ENCODE measurements at regions not wholly inside any gene's neighbourhood (a gene's known extent, or its start where the extent isn't known, plus 50 kb on each side); places are given as distances from the start of the nearest gene placed in this dataset.

DNA sequence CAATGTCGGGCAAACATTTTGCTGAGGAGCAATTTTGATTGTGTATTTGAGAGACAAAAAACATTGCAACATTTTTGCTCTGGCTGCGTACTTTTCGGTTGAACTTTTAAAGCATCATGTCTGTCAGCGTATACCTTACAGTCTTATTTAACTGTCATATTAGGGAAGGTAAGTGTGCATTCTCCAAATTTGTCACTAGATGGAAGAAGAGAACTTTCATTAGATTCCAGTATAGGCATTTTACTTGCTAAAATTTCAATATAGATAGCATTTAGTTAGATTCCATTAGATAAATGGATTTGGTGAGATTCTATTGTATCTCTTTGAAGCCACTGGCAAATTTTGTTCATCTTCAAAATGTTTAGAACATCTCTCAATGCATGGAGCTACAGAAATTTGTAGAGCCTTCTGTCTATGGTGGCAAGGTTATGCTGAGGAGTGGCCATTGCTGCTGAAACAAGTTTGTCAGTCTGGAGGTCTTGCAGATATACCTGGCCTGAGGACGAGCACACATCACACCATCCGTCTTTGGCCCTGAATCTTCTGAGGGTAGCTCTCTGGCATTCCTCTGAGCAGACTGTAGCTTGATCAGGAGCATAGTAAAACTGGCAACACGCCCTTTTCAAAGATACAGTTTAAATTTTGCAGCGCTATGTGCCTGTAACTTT is 437.5 kb upstream of the MBL2 start:
- no peaks in the 10 kb centered on the region for H4K20me1 ChIP-seq (ENCODE audit: insufficient read depth, low read length)
- no peak overlapping the region for H2AFZ ChIP-seq (ENCODE audit: low read length)
- H3K4me2 ChIP-seq (ENCODE audit: low read length) = no peak overlapping the region
- no peaks in the 10 kb centered on the region for H3K4me1 ChIP-seq (ENCODE audit: insufficient read depth, low read length, severe bottlenecking)
- H3F3A ChIP-seq (ENCODE audit: insufficient read depth, low read length) = no peaks in the 10 kb centered on the region
- no peak overlapping the region for H3K4me3 ChIP-seq (ENCODE audit: low read depth, low read length, poor library complexity, severe bottlenecking)
- H3K9me3 ChIP-seq (ENCODE audit: low read length) = no peaks in the 10 kb centered on the region
- H3K27ac ChIP-seq (ENCODE audit: low read depth, low read length, poor library complexity, severe bottlenecking) = no peak overlapping the region
- H3K9ac ChIP-seq (ENCODE audit: low read length) = no peak overlapping the region
- no peaks in the 10 kb centered on the region for H3K27me3 ChIP-seq (ENCODE audit: insufficient read depth, low read length)
- no peak for TF ChIP-seq EZH2 (IDR thresholded peaks at IDR 0.05; ENCODE audit: borderline replicate concordance, low read length)
- TF ChIP-seq, protein P1, sequence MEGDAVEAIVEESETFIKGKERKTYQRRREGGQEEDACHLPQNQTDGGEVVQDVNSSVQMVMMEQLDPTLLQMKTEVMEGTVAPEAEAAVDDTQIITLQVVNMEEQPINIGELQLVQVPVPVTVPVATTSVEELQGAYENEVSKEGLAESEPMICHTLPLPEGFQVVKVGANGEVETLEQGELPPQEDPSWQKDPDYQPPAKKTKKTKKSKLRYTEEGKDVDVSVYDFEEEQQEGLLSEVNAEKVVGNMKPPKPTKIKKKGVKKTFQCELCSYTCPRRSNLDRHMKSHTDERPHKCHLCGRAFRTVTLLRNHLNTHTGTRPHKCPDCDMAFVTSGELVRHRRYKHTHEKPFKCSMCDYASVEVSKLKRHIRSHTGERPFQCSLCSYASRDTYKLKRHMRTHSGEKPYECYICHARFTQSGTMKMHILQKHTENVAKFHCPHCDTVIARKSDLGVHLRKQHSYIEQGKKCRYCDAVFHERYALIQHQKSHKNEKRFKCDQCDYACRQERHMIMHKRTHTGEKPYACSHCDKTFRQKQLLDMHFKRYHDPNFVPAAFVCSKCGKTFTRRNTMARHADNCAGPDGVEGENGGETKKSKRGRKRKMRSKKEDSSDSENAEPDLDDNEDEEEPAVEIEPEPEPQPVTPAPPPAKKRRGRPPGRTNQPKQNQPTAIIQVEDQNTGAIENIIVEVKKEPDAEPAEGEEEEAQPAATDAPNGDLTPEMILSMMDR (IDR thresholded peaks at IDR 0.05; ENCODE audit: low read length) = peak; percentile 47; the same call in 1 of the 2 replicates
- H3K36me3 ChIP-seq (ENCODE audit: insufficient read depth, low read length) = no peaks in the 10 kb centered on the region
- H3K9me2 ChIP-seq (ENCODE audit: low read depth, low read length) = no peaks in the 10 kb centered on the region
- H3K79me2 ChIP-seq (ENCODE audit: insufficient read depth, low read length) = no peaks in the 10 kb centered on the region

DNA sequence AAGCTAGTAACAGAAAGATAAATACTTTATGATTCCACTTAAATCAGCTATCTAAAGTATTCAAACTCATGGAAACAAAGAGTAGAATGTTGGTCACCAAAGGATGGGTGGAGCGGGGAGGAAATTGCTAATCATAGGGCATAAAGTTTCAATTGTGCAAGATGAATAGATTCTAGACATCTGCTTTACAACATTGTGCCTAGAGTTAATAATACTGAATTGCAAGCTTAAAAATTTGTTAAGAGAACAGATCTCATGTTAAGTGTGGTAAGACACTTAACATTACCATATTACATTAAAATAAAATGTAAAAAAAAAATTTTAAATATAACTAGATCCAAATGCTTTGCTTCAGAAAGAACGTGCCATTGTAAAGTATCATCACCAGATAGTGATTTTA is 411.1 kb upstream of the MBL2 start:
- Histone ChIP-seq H3K9ac (ENCODE audit: low read length) (no peak overlapping the region), H2AFZ (ENCODE audit: low read length) (no peak overlapping the region), H3K4me3 (ENCODE audit: low read depth, low read length, poor library complexity, severe bottlenecking) (no peak overlapping the region), H3K27me3 (ENCODE audit: insufficient read depth, low read length) (no peaks in the 10 kb centered on the region), H3K4me1 (ENCODE audit: insufficient read depth, low read length, severe bottlenecking) (no peaks in the 10 kb centered on the region), H3K9me2 (ENCODE audit: low read depth, low read length) (no peaks in the 10 kb centered on the region), H3F3A (ENCODE audit: insufficient read depth, low read length) (no peaks in the 10 kb centered on the region), H3K9me3 (ENCODE audit: low read length) (no peaks in the 10 kb centered on the region), H3K79me2 (ENCODE audit: insufficient read depth, low read length) (no peaks in the 10 kb centered on the region), H3K36me3 (ENCODE audit: insufficient read depth, low read length) (no peaks in the 10 kb centered on the region), H4K20me1 (ENCODE audit: insufficient read depth, low read length) (no peaks in the 10 kb centered on the region), H3K27ac (ENCODE audit: low read depth, low read length, poor library complexity, severe bottlenecking) (no peak overlapping the region), H3K4me2 (ENCODE audit: low read length) (no peak overlapping the region)
- no peak for TF ChIP-seq EZH2 (IDR thresholded peaks at IDR 0.05; ENCODE audit: borderline replicate concordance, low read length)
- TF ChIP-seq, protein P1 (IDR thresholded peaks at IDR 0.05; ENCODE audit: low read length) = no peak

DNA sequence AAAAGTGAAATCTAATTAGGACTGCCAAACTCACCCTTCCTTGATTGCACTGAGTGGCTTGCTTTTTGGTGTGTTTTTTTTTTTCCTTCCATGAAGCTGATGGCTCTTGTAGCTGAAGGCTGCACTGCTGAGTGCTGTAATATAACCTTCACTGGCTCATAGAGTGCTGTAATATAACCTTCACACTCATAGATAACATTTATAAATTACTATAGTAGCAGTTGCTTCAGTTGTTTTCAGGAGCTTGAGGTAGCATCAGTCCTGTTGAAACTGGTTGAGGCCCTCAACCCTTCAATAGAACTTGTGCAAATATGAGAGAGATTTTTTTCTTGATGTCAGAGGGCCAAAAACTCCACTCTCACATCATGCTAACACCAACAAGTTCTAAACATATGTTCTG is 404.9 kb upstream of the MBL2 start:
- Histone ChIP-seq H3K36me3 (ENCODE audit: insufficient read depth, low read length) (no peaks in the 10 kb centered on the region), H4K20me1 (ENCODE audit: insufficient read depth, low read length) (no peaks in the 10 kb centered on the region), H3K4me1 (ENCODE audit: insufficient read depth, low read length, severe bottlenecking) (no peaks in the 10 kb centered on the region), H3K4me3 (ENCODE audit: low read depth, low read length, poor library complexity, severe bottlenecking) (no peak overlapping the region), H2AFZ (ENCODE audit: low read length) (no peak overlapping the region), H3F3A (ENCODE audit: insufficient read depth, low read length) (no peaks in the 10 kb centered on the region), H3K9ac (ENCODE audit: low read length) (no peak overlapping the region), H3K27me3 (ENCODE audit: insufficient read depth, low read length) (no peaks in the 10 kb centered on the region), H3K9me2 (ENCODE audit: low read depth, low read length) (no peaks in the 10 kb centered on the region), H3K4me2 (ENCODE audit: low read length) (no peak overlapping the region), H3K27ac (ENCODE audit: low read depth, low read length, poor library complexity, severe bottlenecking) (no peak overlapping the region), H3K79me2 (ENCODE audit: insufficient read depth, low read length) (no peaks in the 10 kb centered on the region), H3K9me3 (ENCODE audit: low read length) (no peaks in the 10 kb centered on the region)
- TF ChIP-seq EZH2 (IDR thresholded peaks at IDR 0.05; ENCODE audit: borderline replicate concordance, low read length) = no peak
- TF ChIP-seq, protein P1 (IDR thresholded peaks at IDR 0.05; ENCODE audit: low read length) = no peak

All from OCI-LY1 (cell line).